GM18858 (cell line): ENCODE measurements at regions not wholly inside any gene's neighbourhood (a gene's known extent, or its start where the extent isn't known, plus 50 kb on each side); places are given as distances from the start of the nearest gene placed in this dataset.
A peak's percentile ranks its signal among the peaks of the same experiment; 100 is the strongest.

ENCODE experiments used
- ATAC-seq: cut with Tn5 transposase; IDR thresholded peaks from one replicate; pipeline ENCODE4 v1.9.1; 2021; ENCODE audit not compliant: unreplicated experiment

DNA sequence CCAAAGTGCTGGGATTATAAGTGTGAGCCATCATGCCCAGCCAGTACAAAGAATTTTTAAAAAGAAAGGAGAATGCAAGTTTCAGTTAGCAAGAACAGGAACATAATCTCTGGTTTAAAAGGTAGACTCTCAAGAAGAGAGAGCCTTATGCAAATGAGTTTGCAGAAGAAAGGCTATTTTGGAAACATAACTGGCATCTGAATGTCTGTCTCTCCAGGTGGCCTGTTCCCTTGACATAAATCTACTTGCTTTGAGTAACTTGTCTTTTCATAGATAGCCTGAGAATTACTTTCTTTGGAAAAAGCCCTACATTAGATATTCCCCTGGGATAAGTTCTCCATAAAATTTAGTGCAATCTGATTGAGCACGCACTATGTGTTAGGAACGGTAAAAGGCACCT lies 109.6 kb downstream of the ICOS start:
- ATAC-seq, result peak; percentile 77

- ATAC-seq, result peak; percentile 76
These were observed 113.1 kb downstream of the ICOS start for GRCh38 chr2:204049635-204050034.

- no peak for ATAC-seq
These were observed 114.1 kb downstream of the ICOS start for GRCh38 chr2:204050681-204051080.

- no peak for ATAC-seq
These were observed 114.9 kb downstream of the ICOS start for GRCh38 chr2:204051476-204051875.

DNA sequence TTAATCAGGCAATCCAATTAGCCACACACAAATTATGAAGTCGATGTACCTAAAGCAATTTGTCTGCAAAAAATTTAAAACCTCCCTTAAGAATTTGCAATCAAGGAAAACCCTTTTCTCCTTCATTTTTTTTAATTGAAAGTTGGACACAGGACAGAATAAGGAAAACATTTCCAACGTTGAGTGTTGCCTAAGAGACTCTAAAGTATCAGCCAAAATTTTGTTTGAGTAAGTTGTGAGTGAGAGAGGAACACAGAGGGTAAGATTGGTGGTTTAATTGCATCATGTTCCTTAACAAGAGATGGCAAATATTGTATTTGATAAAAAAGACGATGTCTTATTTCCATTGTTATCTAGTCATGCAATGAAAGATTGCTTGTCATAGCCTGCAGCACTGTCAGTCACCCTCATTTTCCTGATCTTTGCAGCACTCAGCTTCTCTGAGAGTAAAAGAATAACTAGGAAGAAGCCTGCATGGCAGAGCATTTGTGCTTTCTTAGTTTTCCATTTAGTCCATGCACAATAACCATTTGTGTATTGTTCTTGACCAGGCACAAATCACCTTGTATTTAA lies 115.5 kb downstream of the ICOS start:
- ATAC-seq, result no peak

DNA sequence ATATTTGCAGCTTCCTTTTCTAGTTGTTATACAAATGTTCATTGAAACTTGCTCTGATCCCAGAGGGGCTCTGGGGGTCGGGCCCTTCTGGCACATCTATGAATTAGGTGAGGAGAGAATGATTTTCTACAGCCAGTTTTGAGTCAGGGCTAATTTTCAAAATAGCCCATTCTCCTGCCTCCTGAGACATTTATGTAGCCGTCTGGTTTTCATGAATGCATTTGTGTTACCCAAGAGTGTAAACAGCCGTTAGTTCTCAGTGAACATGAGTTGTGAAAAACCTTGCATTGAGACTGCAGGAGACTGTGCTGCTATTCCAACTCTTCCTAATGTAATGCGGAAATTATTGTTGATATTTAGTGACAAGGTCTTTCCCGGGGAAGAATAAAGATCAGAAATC lies 122.5 kb downstream of the ICOS start:
- no peak for ATAC-seq

DNA sequence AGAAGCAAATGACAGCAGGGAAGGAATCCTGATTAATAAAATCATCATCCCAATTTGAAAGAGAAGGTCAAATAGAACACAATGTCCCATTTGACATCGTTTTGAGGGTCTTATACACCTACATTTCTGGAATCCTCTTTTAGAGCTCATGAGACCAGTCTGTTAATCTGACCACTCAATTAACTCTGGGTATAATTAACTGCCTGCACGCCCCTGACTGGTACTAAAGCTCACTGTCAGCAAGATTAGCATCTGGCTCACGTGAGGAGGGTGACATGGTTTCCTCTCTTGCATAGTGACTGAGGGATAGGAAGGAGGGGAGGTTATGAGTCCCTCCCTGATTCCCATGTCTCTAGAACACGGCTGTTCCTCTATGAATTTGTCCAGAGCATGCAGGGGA lies 124.3 kb downstream of the ICOS start:
- no peak for ATAC-seq

GRCh38 chr2:204061241-204061640 lies 124.7 kb downstream of the ICOS start:
- ATAC-seq, result no peak

- no peak for ATAC-seq
These were observed 127.6 kb downstream of the ICOS start for GRCh38 chr2:204064119-204064518.

DNA sequence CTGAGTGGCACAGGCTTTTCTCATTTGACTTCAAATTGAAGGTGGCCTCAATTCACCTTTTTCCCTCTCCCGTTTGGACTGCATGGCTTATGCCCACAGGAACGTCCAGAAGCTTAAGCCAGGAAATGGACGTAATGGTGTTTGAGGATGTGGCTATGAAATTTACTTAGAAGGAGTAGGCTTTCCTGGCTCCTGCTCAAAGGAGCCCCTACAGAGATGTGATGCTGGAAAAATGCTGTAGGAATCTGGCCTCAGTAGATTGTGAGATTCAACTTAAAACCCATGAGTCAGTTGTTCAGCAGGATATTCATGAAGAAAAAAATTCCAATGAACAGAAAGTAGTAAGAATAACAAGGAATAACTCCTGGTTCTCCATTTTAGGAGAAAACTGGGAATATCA lies 129.0 kb downstream of the ICOS start:
- ATAC-seq, result no peak

DNA sequence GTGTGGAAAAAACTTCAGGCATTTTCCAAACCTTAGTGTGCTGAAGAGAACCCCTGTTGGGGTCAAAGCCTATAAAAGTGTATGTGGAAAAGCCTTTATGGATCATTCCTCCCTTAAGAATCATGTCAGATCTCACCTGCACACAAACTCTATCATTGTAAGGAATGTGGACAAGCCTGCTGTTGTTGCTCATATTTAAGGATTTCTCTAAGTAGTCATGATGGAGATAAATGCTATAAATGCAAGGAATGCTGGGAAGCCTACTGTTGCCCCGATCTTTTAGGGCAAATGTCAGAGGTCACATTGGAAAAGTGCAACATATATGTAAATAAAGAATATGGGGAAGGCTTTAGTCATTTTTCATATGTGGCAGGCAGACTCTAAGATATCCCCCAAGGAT lies 129.5 kb downstream of the ICOS start:
- no peak for ATAC-seq

DNA sequence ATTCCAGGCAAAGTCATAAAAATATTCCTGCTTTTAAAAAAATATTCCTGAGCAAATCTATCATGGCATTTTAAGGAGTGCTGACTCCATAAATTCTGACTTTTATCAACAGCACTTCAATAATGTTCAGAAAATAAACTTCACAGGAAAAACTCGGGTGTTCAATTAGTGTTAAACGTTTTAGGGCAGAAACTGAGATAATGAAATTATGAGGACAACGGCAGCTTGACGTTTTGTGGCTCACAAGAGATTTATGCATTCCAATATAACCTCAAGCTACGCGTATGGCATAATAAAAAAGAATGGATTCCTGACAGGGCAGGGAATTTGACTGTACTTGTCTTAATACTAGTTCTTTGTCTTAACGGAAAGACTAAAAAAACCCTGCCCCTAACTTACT lies 133.2 kb downstream of the ICOS start:
- ATAC-seq, result no peak

GRCh38 chr2:204072443-204073324 lies 136.1 kb downstream of the ICOS start:
- no peak for ATAC-seq

- ATAC-seq, result no peak
These were observed 137.9 kb downstream of the ICOS start for GRCh38 chr2:204074456-204074855.

- no peak for ATAC-seq
These were observed 141.6 kb downstream of the ICOS start for GRCh38 chr2:204078003-204078698.

DNA sequence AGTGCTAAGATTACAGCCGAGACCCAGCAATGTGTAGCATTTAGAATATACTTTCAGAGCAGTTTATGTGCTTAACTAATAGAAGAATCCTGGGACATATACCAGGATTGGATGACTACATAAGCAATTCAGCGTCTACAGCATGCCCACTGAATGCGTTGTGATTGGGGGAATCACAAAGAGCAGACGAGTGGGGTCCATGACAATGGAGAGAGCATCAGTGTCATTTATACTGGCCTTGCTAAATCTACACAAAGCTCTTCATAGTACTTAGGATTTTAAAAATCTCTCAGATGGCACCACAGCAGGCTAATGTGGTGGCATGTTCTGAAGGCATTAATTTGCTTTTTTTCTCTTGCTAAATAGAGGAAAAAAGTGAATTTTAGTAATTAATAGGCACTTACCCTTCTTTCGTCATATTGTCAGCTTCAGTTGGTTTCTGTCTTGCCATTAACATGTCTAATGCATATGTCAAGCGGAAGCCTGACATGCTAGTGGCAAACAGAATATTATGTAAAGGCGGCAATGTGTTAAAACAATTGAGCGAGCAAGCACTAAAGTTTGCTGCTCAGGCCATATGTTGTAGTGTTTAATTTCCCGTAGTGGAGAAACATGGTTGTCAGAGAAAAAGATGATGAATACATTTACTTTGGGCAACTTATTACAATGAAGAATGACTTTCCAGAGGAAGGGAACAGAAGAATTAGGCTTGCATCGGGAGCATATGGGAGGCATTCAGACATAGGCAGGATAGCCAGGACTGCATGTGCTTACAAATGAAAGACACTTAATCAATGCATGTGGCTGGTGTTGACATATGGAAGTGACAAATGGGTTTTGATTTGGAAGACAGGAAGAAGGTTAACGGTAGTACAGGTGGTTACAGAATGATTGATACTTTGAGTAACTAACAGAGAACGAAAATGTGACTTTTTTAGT lies 145.2 kb downstream of the ICOS start:
- no peak for ATAC-seq

DNA sequence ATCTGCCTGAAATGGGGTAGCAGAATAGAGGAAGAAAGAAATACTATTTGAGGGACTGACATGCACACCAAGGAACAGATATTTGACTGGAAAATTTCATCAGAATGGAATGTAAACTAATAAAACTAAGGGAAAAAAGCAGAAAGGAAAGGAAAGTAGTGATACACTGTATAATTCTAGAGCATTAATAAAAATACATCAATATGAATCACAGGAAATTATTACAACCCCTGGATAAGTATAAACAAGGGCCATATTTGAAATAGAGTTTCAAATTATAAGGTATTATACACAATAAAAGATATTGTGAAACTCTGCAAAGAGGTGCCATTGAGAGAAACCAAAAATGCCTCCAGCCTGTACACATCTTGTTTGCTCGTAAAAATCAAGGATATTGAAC lies 149.6 kb downstream of the ICOS start:
- ATAC-seq, result no peak

- ATAC-seq, result no peak
These were observed 152.5 kb downstream of the ICOS start for GRCh38 chr2:204089105-204089504.

GRCh38 chr2:204089574-204089973 lies 153.0 kb downstream of the ICOS start:
- ATAC-seq, result no peak

DNA sequence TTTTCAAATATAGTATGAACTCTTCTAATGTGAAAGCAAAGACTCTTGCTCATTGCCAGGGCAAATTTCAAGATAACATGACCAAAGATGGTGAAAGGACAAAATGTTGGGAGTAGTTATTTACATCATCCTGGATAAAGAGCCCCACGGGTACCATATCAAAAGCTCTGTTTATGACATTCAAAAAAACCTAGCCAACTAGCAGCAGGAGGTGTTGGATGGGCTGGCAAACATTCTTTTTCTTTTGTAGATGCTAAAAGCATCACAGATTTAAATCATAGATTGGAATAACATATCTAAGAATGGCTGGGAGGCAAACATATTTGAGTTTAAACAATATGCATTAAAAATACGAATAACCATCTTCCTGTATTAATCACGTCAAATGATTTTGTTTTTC lies 153.5 kb downstream of the ICOS start:
- no peak for ATAC-seq

- ATAC-seq, result no peak
These were observed 168.2 kb downstream of the ICOS start for GRCh38 chr2:204104811-204105210.
